ENCODE measurements at regions not wholly inside any gene's neighbourhood (a gene's known extent, or its start where the extent isn't known, plus 50 kb on each side); places are given as distances from the start of the nearest gene placed in this dataset.

- TF ChIP-seq, protein P1, sequence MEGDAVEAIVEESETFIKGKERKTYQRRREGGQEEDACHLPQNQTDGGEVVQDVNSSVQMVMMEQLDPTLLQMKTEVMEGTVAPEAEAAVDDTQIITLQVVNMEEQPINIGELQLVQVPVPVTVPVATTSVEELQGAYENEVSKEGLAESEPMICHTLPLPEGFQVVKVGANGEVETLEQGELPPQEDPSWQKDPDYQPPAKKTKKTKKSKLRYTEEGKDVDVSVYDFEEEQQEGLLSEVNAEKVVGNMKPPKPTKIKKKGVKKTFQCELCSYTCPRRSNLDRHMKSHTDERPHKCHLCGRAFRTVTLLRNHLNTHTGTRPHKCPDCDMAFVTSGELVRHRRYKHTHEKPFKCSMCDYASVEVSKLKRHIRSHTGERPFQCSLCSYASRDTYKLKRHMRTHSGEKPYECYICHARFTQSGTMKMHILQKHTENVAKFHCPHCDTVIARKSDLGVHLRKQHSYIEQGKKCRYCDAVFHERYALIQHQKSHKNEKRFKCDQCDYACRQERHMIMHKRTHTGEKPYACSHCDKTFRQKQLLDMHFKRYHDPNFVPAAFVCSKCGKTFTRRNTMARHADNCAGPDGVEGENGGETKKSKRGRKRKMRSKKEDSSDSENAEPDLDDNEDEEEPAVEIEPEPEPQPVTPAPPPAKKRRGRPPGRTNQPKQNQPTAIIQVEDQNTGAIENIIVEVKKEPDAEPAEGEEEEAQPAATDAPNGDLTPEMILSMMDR (IDR thresholded peaks at IDR 0.05; ENCODE audit: low read length) = no peak
- no peak for TF ChIP-seq EZH2 (IDR thresholded peaks at IDR 0.05; ENCODE audit: borderline replicate concordance, low read length)
These were observed 280.8 kb downstream of the ARHGAP12 start for GRCh38 chr10:31647861-31648260.

All from OCI-LY1 (cell line).